ENCODE measurements at regions not wholly inside any gene's neighbourhood (a gene's known extent, or its start where the extent isn't known, plus 50 kb on each side); places are given as distances from the start of the nearest gene placed in this dataset.

GRCh38 chr11:97943493-97943892 lies 1077.3 kb upstream of the CNTN5 start:
- TF ChIP-seq POLR2A (IDR thresholded peaks at IDR 0.05) (no peak), CTCF (IDR thresholded peaks at IDR 0.05 in 4 of 5, conservative IDR thresholded peaks at IDR 0.05 in 1 of 5) (no peak)

Data from gastrocnemius medialis (tissue), 4 donors.